Motor neuron (in vitro differentiated cells): ENCODE measurements at regions not wholly inside any gene's neighbourhood (a gene's known extent, or its start where the extent isn't known, plus 50 kb on each side); places are given as distances from the start of the nearest gene placed in this dataset.

Experiments used
- ATAC-seq, 8 experiments: fragments of 200-7000 bp; cut with Tn5 transposase; replicated peaks in 6 of 8; 2 replicates each; pipeline ENCODE4 v1.8.0; 2021; ENCODE audit warnings: mild to moderate bottlenecking in 8 of 8, moderate library complexity in 8 of 8
- H3K27ac ChIP-seq, 2 donors: fragments of 250-450 bp; sonication (Bioruptor Pico); 2 replicates each; pipeline ENCODE4 v1.9.0; 2021; ENCODE audit warnings: antibody characterized with exemption in 2 of 2, mild to moderate bottlenecking in 2 of 2, moderate library complexity in 1 of 2
- H3K4me1 ChIP-seq, 2 donors: fragments of 250-450 bp; sonication (Bioruptor Pico); replicated peaks in 1 of 2; 2 replicates each; pipeline ENCODE4 v1.6.1; 2021; ENCODE audit warnings: antibody characterized with exemption in 2 of 2, mild to moderate bottlenecking in 2 of 2, moderate library complexity in 1 of 2
- H3K4me3 ChIP-seq, 5 donors: fragments of 250-450 bp; sonication (Bioruptor Pico); 2 replicates each; pipeline ENCODE4 v1.9.0; 2021; ENCODE audit warnings: antibody characterized with exemption in 5 of 5, mild to moderate bottlenecking in 5 of 5, moderate library complexity in 4 of 5
- WGBS, 10 experiments: fragments of 450-650 bp; shearing (Covaris generic); methylation state at CpG; one replicate each; pipeline ENCODE4 v1.0.0; 2022; 5-methylcytosine and 5-hydroxymethylcytosine counted together
- in situ Hi-C, 9 experiments: fragments of 400-800 bp; cut with MboI; loops; one replicate each; pipeline ENCODE4 v1.15.0; 2021; ENCODE audit warnings: low sequenced_read_pairs in 9 of 9, low pct_unique_long_range_greater_than_20kb in 2 of 9; ENCODE audit not compliant: unreplicated experiment in 9 of 9

DNA sequence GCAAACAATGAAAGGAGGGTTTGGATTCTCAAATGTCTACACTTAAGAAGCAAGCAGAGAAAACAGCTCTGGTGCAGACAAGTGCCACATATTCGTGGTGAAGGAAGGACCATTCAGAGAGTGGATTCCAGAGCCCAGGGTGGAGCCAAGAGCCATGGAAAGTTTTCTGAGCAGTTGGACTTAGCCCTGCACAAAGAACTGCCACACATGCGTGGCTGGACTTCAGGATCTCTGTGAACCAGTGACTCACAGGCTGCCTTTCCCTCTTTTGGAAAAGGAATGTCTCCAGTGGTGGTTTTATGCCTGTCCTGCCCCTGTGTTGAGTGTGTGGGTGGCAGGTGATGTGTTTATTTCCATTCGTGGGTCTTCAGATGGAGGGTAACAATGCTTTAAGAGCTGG is 489.5 kb downstream of the CDH26 start:
- WGBS, 10 experiments = 0 to 76% (median 28%) methylated on average over 1 to 3 of the region's 3 CpGs; no CpG with 5 or more reads in 2 of the 10 experiments
- Histone ChIP-seq H3K4me1 (no peaks in the 10 kb centered on the region), H3K27ac (no peak overlapping the region), H3K4me3 (no peak overlapping the region)
- in situ Hi-C loops = no loop called here
- peak in 2 of 8 experiments; percentile 64 to 73 for ATAC-seq

DNA sequence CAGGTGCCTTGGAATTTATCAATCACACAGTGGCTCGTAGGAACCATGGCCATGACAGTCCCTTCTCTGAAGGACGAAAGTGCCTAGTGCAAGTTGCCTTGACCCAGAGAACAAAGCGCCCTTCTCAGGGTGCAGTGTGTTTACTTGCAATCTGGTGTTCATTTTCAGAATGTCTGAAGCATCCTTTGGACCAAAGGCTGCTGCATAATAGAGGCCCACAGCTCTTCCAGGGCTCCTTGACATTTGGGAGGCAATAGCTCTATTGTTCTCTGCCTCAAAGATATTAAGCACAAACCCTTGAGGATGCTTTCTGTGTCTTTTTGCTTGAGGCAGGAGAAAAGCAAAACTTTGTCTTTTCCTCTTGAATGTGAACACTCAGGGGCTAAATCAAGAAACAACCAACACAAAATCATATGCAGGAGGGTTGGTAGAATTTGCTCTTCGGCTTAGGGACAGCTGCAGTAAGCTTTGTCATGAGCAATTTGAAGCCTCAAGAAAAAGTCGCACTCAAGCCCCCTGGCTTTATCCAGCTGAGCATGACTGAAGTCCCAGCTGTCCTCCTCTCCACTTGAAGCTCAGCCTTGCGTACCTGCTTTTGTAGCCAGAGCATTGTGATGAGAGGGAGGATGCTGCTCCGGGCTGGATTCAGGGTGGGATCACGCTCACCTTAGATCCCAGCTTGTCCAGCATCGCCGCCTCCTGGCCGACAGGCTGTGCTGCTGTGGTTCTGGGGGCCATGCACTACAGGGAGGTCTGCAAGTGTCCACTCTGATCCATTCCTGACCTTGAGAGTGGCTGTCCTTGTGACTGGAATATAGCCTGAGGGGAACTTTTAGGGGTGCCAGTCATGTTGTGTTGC is 495.4 kb downstream of the CDH26 start:
- in situ Hi-C loops = no loop called here
- no peaks in the 10 kb centered on the region for H3K4me1 ChIP-seq
- 34 to 94% (median 80%) methylated on average over 2 to 9 of the region's 11 CpGs; no CpG with 5 or more reads in 2 of the 10 experiments for WGBS, 10 experiments
- H3K27ac ChIP-seq = no peak overlapping the region
- no peak for ATAC-seq
- H3K4me3 ChIP-seq = no peak overlapping the region

DNA sequence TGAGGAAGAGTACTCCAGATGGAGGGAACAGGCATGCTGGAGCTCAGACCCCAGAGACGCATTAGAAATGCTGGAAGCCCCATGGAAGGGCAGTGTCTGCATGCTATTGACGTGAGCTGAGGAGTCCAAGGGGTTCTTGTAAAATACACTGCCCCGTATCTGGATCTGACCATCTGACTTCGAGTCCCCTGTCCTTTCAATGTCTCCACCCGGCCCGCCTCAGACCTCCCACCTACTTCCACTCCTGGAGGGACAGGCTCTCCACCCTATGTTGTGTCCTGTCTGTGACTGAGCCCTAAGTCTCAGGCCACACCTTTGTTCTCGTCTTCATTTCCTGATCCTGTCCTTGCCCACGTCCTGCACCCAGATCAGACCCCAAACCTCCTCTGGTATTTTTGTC is 496.3 kb downstream of the CDH26 start:
- H3K4me3 ChIP-seq = no peak overlapping the region
- in situ Hi-C loops = no loop called here
- H3K4me1 ChIP-seq = no peaks in the 10 kb centered on the region
- no peak overlapping the region for H3K27ac ChIP-seq
- no peak for ATAC-seq
- 36 to 100% (median 86%) methylated on average over 1 to 7 of the region's 8 CpGs; no CpG with 5 or more reads in 3 of the 10 experiments for WGBS, 10 experiments

DNA sequence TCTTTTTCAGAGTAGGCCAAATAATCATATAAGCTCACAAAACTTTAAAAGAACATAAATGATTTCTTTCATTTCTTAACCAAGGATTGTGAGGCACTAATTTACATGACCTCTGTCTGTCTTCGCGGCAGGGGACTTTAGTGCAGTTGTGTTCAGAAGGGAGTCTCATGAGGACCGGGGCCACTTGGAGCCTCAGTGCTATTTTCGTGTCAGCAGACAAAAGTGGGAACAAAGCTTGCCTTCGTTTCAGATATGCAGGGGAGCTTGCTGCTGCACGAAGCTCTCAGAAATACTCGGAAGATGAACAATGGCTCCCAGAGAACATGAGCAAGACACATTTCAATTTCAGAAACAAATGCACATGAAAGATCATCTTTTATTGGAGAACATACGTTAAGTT is 497.0 kb downstream of the CDH26 start:
- H3K4me3 ChIP-seq = no peak overlapping the region
- ATAC-seq = no peak
- H3K4me1 ChIP-seq = no peaks in the 10 kb centered on the region
- WGBS, 10 experiments = 29 to 87% (median 66%) methylated on average over 1 to 8 of the region's 8 CpGs; no CpG with 5 or more reads in 1 of the 10 experiments
- H3K27ac ChIP-seq = no peak overlapping the region
- in situ Hi-C loops = no loop called here

DNA sequence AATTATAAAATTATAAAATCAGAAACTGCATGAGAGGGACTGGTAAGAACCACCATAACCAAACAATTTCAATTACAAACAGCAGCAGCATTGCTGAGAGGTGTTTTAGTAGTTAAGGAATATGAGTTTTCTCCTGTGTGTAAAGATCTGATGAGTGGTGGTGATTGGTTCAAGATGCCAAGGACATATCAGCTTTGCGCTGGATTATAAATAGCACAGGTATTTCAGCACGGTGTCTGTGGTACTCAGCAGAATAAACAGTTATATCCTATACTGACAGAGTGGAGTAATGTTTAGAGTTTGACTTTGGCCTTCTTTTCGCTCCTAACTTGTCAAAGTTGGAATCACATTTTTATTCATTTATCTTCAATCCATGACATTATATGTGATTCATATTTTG is 501.0 kb downstream of the CDH26 start:
- no peak for ATAC-seq
- WGBS, 10 experiments = 16 to 97% (median 83%) methylated on average over 1 to 3 of the region's 3 CpGs; no CpG with 5 or more reads in 1 of the 10 experiments
- Histone ChIP-seq H3K4me3 (no peak overlapping the region), H3K4me1 (no peaks in the 10 kb centered on the region), H3K27ac (no peak overlapping the region)
- in situ Hi-C loops = no loop called here

DNA sequence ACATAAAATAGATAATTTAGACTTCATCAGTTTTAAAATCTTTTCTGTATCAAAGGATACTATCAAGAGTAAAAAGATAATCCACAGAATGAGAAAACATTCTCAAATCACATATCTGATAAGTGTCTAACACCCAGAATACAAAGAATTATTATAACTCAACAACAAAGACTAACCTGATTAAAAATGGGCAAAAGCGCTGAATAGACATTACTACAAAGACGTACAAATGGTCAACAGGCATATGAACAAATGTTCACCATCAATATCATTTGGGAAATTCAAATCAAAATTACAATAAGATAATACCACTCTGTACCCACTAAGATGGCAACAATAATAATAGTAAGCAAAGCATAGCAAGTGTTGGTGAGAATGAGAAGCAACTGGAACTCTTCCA is 503.8 kb downstream of the CDH26 start:
- ATAC-seq = no peak
- WGBS, 10 experiments = 0 to 100% (median 91%) methylated on average over 1 to 2 of the region's 2 CpGs
- Histone ChIP-seq H3K4me3 (no peak overlapping the region), H3K27ac (no peak overlapping the region), H3K4me1 (no peaks in the 10 kb centered on the region)
- in situ Hi-C loops = no loop called here

DNA sequence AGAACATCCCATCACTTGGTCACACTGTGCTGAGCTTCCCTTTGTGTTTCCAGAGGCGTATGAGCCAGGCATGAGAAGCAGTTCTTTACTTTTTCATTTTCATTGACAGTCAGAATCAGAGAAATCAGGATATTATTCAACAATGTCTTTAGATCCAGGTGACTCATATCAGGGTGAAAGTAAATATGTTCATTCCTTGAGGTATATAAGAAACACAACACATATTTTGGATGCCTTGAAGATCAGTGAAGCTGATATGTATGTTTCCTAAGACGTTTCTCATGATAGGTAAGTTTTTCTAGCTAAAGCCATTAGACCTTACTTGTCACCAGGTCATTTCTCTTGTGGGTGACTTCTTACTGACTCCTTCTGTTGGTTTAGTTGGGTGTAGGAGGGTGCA is 505.6 kb downstream of the CDH26 start:
- Histone ChIP-seq H3K4me1 (peaks cover 0 to 6% of the 10 kb centered on the region in 2 donors), H3K4me3 (no peak overlapping the region), H3K27ac (no peak overlapping the region)
- whole genome bisulfite sequencing, 10 experiments = 0 to 100% (median 57%) methylated on average over 1 to 2 of the region's 2 CpGs; no CpG with 5 or more reads in 1 of the 10 experiments
- no peak for ATAC-seq
- in situ Hi-C loops = no loop called here

DNA sequence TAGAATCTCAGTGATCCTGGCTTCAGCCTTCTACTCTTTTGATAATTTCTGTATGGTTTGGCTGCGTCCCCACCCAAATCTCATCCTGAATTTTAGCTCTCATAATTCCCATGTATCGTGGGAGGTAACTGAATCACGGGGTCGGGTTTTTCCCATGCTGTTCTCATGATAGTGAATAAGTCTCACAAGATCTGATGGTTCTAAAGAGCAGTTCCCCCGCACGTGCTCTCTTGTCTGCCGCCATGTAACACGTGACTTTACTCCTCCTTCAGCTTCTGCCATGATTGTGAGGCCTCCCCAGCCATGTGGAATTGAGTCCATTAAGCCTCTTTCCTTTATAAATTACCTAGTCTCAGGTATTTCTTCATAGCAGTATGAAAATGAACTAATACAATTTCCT is 507.2 kb downstream of the CDH26 start:
- Histone ChIP-seq H3K4me1 (peaks cover 0 to 6% of the 10 kb centered on the region in 2 donors), H3K27ac (no peak overlapping the region), H3K4me3 (no peak overlapping the region)
- ATAC-seq = no peak
- in situ Hi-C loops = no loop called here
- 0 to 100% (median 73%) methylated on average over 1 to 8 of the region's 8 CpGs; no CpG with 5 or more reads in 2 of the 10 experiments for WGBS, 10 experiments

DNA sequence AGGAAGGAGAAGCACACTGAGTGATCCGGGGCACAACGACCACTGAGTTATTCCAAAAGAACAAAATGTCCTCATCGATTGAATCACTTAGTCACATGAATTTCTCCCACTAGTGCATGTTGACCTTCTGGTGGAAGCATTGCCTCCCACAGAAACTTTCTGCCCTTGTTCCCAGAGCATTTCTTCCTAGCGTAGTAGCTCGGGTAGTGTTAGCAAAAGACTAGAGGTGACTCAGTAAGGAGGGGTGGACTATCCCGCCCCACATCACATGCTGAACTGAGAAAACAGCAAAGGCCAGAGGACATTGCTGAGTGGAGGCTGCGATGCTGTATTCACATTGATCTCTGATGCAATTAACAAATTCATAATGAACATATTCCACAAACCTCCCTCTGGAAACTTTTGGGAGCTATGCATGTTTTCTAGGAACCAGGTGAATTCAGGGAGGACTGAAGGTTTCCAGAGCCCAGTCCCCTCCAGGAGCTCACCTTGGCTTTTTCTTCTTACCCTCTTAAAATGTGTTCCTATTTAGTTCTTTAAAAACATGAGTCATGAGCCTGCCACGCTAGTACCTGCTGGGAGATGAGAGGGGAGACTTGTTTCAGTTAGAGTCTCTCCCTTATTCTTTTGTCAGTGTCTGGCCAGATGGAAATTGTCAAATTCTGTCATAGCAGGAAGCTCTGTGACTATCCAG is 507.9 kb downstream of the CDH26 start:
- Histone ChIP-seq H3K27ac (no peak overlapping the region), H3K4me1 (peaks cover 0 to 6% of the 10 kb centered on the region in 2 donors), H3K4me3 (no peak overlapping the region)
- ATAC-seq = peak in 2 of 8 experiments; percentile 98 to 99
- WGBS, 10 experiments = 42 to 84% (median 66%) methylated on average over 2 to 8 of the region's 8 CpGs; no CpG with 5 or more reads in 2 of the 10 experiments
- in situ Hi-C loops = no loop called here

DNA sequence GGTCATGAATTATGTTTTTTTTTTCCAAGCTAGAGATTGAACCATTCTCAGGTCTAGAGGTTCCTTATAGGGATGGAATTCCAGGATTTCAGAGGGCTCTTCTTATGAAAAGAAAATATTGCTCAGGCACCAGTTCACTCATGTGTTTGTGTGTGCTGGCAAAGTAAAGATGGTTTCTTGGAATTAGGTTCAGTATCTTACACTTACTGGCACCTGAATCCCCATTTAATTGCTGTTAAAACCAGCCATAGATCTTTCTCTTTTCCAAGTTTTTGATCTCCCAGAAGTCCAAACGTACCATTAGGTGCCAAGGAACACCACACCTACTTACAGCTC is 508.4 kb downstream of the CDH26 start:
- Histone ChIP-seq H3K4me1 (peaks cover 0 to 6% of the 10 kb centered on the region in 2 donors), H3K27ac (no peak overlapping the region), H3K4me3 (no peak overlapping the region)
- ATAC-seq = no peak
- in situ Hi-C loops = no loop called here
- WGBS, 10 experiments = 0 to 86% (median 62%) methylated on average over 1 of the region's 1 CpG; no CpG with 5 or more reads in 7 of the 10 experiments

DNA sequence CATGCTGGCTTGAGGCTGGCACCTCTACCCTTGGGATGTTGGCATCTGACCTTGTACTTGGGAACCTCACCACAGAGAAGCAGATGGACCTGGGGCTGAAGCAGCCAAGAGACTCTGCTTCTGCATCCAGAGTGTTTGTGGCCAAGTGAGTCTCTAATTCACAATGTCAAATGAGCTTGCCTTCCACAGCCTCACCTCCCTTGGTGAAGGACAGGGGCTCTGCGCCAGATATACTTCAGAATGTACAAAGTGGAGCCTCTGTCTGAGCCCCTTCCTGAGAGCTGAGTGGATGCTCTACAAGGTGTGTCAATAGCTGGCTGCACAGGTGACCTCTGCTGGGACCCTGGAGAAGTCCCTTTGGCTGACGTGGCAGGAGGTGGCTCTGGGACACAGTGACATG is 508.9 kb downstream of the CDH26 start:
- ATAC-seq = no peak
- in situ Hi-C loops = no loop called here
- Histone ChIP-seq H3K4me3 (no peak overlapping the region), H3K27ac (no peak overlapping the region), H3K4me1 (peaks cover 0 to 6% of the 10 kb centered on the region in 2 donors)
- no CpG with 5 or more reads among the region's 2 CpGs for WGBS, 10 experiments

DNA sequence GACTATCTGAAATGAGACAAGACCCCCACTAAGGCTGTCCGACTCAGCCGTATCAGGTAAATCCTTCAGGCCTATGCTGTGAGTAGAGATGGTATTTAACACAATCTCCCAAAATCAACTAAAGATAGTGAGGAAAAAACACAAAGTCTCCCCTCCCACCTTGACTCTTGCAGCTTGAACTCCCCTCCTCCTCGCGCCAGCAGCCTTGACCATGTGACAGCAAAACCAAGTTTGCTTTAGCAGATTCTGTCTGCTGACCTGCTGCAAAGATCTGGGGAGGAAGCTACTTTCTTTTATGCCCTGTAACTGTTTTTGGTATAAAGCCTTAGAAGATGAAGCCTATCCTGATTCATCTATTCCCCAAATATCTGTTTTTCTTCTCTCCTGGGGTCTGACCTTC is 509.5 kb downstream of the CDH26 start:
- no peak for ATAC-seq
- no peak overlapping the region for H3K4me3 ChIP-seq
- 24 to 100% (median 69%) methylated on average over 1 to 4 of the region's 4 CpGs; no CpG with 5 or more reads in 2 of the 10 experiments for WGBS, 10 experiments
- H3K4me1 ChIP-seq = peaks cover 0 to 6% of the 10 kb centered on the region in 2 donors
- no peak overlapping the region for H3K27ac ChIP-seq
- in situ Hi-C loops = no loop called here

DNA sequence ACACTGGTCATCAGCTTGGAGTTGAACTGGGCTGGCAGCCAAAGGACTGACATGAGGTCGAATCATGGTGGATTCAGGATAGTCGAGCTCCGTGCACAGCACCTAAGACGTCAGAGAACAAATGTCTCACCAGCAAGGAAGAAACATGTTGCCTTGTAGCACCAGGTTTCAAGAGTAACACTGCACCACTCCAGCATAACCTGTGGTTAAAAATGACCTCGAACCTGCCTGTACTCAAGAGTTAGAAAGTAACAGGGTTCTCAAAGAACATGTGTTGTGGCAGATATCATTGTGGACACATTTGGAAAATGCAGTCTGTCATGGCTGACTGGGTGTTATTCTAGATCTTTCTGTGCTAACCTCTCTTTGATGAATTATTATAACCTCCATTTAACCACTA is 511.6 kb downstream of the CDH26 start:
- ATAC-seq = no peak
- WGBS, 10 experiments = 0 to 85% (median 60%) methylated on average over 1 to 5 of the region's 5 CpGs; no CpG with 5 or more reads in 2 of the 10 experiments
- Histone ChIP-seq H3K4me1 (peaks cover 6% of the 10 kb centered on the region in 2 donors), H3K4me3 (no peak overlapping the region), H3K27ac (no peak overlapping the region)
- in situ Hi-C loops = no loop called here
